OCI-LY1 (cell line): ENCODE measurements at regions not wholly inside any gene's neighbourhood (a gene's known extent, or its start where the extent isn't known, plus 50 kb on each side); places are given as distances from the start of the nearest gene placed in this dataset.
"Not testable (repeated sequence)": the region's sequence is repeated elsewhere in the genome, so short reads cannot be mapped to it uniquely, and the experiment has no call there.

Source experiments
- EZH2 ChIP-seq: fragments of 200-600 bp; sonication (generic), shearing (Covaris generic); IDR thresholded peaks from 2 replicates; pipeline ENCODE4 v1.8.0; 2017; ENCODE audit warnings: borderline replicate concordance, mixed run types, mild to moderate bottlenecking, antibody characterized with exemption, low read length, moderate library complexity, mixed read lengths
- TF ChIP-seq, protein P1 (sequence below): fragments of 200-600 bp; sonication (generic), shearing (Covaris generic); IDR thresholded peaks from 2 replicates; pipeline ENCODE4 v1.5.1; 2017; ENCODE audit warnings: mild to moderate bottlenecking, antibody characterized with exemption, low read length, moderate library complexity, mixed read lengths

DNA sequence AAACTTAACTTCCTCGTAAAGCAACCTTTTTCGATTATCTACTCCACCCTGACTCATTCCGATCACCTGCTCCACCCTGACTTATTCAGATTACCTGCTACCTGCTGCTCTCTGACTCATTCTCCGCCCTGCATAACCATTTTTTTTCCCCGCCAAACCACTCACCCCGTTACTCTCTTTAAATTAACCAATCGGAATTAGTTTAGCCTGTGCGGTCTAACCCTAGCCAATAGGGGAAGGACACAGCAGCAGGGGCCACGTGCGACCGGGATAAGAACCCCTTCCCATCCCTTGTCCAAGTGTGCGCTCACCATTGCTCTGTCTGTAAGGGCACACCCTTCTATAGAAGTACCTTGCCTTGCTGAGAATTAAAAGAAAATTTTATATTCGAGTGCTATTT is 75.5 kb upstream of the UBASH3B start:
- TF ChIP-seq, protein P1, sequence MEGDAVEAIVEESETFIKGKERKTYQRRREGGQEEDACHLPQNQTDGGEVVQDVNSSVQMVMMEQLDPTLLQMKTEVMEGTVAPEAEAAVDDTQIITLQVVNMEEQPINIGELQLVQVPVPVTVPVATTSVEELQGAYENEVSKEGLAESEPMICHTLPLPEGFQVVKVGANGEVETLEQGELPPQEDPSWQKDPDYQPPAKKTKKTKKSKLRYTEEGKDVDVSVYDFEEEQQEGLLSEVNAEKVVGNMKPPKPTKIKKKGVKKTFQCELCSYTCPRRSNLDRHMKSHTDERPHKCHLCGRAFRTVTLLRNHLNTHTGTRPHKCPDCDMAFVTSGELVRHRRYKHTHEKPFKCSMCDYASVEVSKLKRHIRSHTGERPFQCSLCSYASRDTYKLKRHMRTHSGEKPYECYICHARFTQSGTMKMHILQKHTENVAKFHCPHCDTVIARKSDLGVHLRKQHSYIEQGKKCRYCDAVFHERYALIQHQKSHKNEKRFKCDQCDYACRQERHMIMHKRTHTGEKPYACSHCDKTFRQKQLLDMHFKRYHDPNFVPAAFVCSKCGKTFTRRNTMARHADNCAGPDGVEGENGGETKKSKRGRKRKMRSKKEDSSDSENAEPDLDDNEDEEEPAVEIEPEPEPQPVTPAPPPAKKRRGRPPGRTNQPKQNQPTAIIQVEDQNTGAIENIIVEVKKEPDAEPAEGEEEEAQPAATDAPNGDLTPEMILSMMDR = not testable (repeated sequence)
- TF ChIP-seq EZH2 = not testable (repeated sequence)
